HL-60 (cell line): ENCODE measurements at regions not wholly inside any gene's neighbourhood (a gene's known extent, or its start where the extent isn't known, plus 50 kb on each side); places are given as distances from the start of the nearest gene placed in this dataset.

ENCODE experiments used
- CTCF ChIP-seq: IDR thresholded peaks from one replicate; pipeline ENCODE4 v1.5.1; 2011; ENCODE audit warnings: low read length, control low read depth, inconsistent platforms; ENCODE audit not compliant: insufficient read depth
- GABPA ChIP-seq: IDR thresholded peaks from 2 replicates; pipeline ENCODE4 v1.6.1; 2012; ENCODE audit warnings: low read depth

GRCh38 chr3:5651351-5651750 lies 463.8 kb downstream of the EDEM1 start:
- no peak for TF ChIP-seq CTCF
- no peak for TF ChIP-seq GABPA
